Left forelimb (tissue), 1 donor: ENCODE measurements at regions not wholly inside any gene's neighbourhood (a gene's known extent, or its start where the extent isn't known, plus 50 kb on each side); places are given as distances from the start of the nearest gene placed in this dataset.
"Not testable (repeated sequence)": the region's sequence is repeated elsewhere in the genome, so short reads cannot be mapped to it uniquely, and the experiment has no call there.

ENCODE experiments used
- DNase-seq: peaks from one replicate; pipeline ENCODE4 v3.0.0-alpha.2; 2018; ENCODE audit warnings: low spot score

GRCh38 chr12:61574339-61574738 is 685.9 kb upstream of the USP15 start:
- DNase-seq, result no peak

GRCh38 chr12:61584943-61585342 is 675.3 kb upstream of the USP15 start:
- no peak for DNase-seq

- DNase-seq, result not testable (repeated sequence)
These were observed 669.3 kb upstream of the USP15 start for GRCh38 chr12:61590864-61591263.

GRCh38 chr12:61610143-61610542 is 650.1 kb upstream of the USP15 start:
- no peak for DNase-seq

GRCh38 chr12:61629702-61630101 is 630.5 kb upstream of the USP15 start:
- DNase-seq, result no peak

GRCh38 chr12:61646639-61647038 is 613.6 kb upstream of the USP15 start:
- no peak for DNase-seq

- no peak for DNase-seq
These were observed 612.6 kb upstream of the USP15 start for GRCh38 chr12:61647566-61647965.

- DNase-seq, result no peak
These were observed 607.9 kb upstream of the USP15 start for GRCh38 chr12:61652265-61652664.

- no peak for DNase-seq
These were observed 605.5 kb upstream of the USP15 start for GRCh38 chr12:61654698-61655097.

- no peak for DNase-seq
These were observed 605.0 kb upstream of the USP15 start for GRCh38 chr12:61655241-61655640.

- DNase-seq, result no peak
These were observed 592.5 kb upstream of the USP15 start for GRCh38 chr12:61667676-61668075.

GRCh38 chr12:61676520-61676919 is 583.7 kb upstream of the USP15 start:
- no peak for DNase-seq

GRCh38 chr12:61687407-61687806 is 572.8 kb upstream of the USP15 start:
- no peak for DNase-seq

- no peak for DNase-seq
These were observed 566.0 kb upstream of the USP15 start for GRCh38 chr12:61694214-61694613.

GRCh38 chr12:61701471-61701870 is 558.7 kb upstream of the USP15 start:
- no peak for DNase-seq

GRCh38 chr12:61706783-61707182 is 553.4 kb upstream of the USP15 start:
- DNase-seq, result no peak

GRCh38 chr12:61713121-61713520 is 547.1 kb upstream of the USP15 start:
- DNase-seq, result no peak

GRCh38 chr12:61717986-61718385 is 542.2 kb upstream of the USP15 start:
- no peak for DNase-seq

GRCh38 chr12:61739925-61740324 is 520.3 kb upstream of the USP15 start:
- no peak for DNase-seq

- no peak for DNase-seq
These were observed 509.6 kb upstream of the USP15 start for GRCh38 chr12:61750604-61751003.

- no peak for DNase-seq
These were observed 506.0 kb upstream of the USP15 start for GRCh38 chr12:61754214-61754613.

- DNase-seq, result no peak
These were observed 502.2 kb upstream of the USP15 start for GRCh38 chr12:61757831-61758505.

- no peak for DNase-seq
These were observed 501.5 kb upstream of the USP15 start for GRCh38 chr12:61758661-61759060.

- DNase-seq, result no peak
These were observed 494.3 kb upstream of the USP15 start for GRCh38 chr12:61765926-61766325.

GRCh38 chr12:61780435-61780834 is 479.8 kb upstream of the USP15 start:
- no peak for DNase-seq
